Astrocyte (in vitro differentiated cells and primary cell): ENCODE measurements at regions not wholly inside any gene's neighbourhood (a gene's known extent, or its start where the extent isn't known, plus 50 kb on each side); places are given as distances from the start of the nearest gene placed in this dataset.

Experiments used
- DNase-seq: peaks from one replicate; pipeline ENCODE4 v3.0.0-alpha.2; 2010; ENCODE audit warnings: low read depth
- FAIRE-seq: peaks from 2 replicates; lab custom pipeline; 2011; peaks lifted over from hg19 to GRCh38; lab: Jason Lieb, UNC
- H2AFZ ChIP-seq: 2 replicates; pipeline ENCODE4 v1.6.0; 2012; ENCODE audit warnings: low read depth, low read length, inconsistent platforms
- H3K27ac ChIP-seq: 2 replicates; pipeline ENCODE4 v1.5.1; 2011; ENCODE audit warnings: low read depth, low read length, inconsistent platforms
- H3K27me3 ChIP-seq: 2 replicates; pipeline ENCODE4 v1.6.0; 2011; ENCODE audit warnings: low read length, inconsistent platforms; ENCODE audit not compliant: insufficient read depth
- H3K36me3 ChIP-seq: 2 replicates; pipeline ENCODE4 v1.5.1; 2011; ENCODE audit warnings: low read length, inconsistent platforms; ENCODE audit not compliant: insufficient read depth
- H3K4me1 ChIP-seq: 2 replicates; pipeline ENCODE4 v1.5.1; 2011; ENCODE audit warnings: low read length, inconsistent platforms; ENCODE audit not compliant: insufficient read depth
- H3K4me2 ChIP-seq: 2 replicates; pipeline ENCODE4 v1.6.0; 2012; ENCODE audit warnings: low read length, inconsistent platforms
- H3K4me3 ChIP-seq: 2 replicates; pipeline ENCODE4 v1.5.1; 2011; ENCODE audit warnings: low read depth, mild to moderate bottlenecking, low read length, inconsistent platforms; ENCODE audit not compliant: insufficient read depth
- H3K79me2 ChIP-seq: 2 replicates; pipeline ENCODE4 v1.6.0; 2012; ENCODE audit warnings: mild to moderate bottlenecking, low read length, inconsistent platforms; ENCODE audit not compliant: insufficient read depth
- H3K9ac ChIP-seq: 2 replicates; pipeline ENCODE4 v1.6.0; 2012; ENCODE audit warnings: mild to moderate bottlenecking, low read length, inconsistent platforms
- H3K9me3 ChIP-seq: 2 replicates; pipeline ENCODE4 v1.5.1; 2012; ENCODE audit warnings: low read depth, mild to moderate bottlenecking, low read length, inconsistent platforms; ENCODE audit not compliant: insufficient read depth
- H4K20me1 ChIP-seq: 2 replicates; pipeline ENCODE4 v1.6.0; 2012; ENCODE audit warnings: low read length, inconsistent platforms; ENCODE audit not compliant: insufficient read depth
- H3K27ac Mint-ChIP-seq: one replicate; pipeline ENCODE4 v1.8.0; 2021; ENCODE audit warnings: mild to moderate bottlenecking, mixed read lengths; ENCODE audit not compliant: unreplicated experiment
- H3K27me3 Mint-ChIP-seq: one replicate; pipeline ENCODE4 v1.8.0; 2021; ENCODE audit warnings: low read depth, mixed read lengths; ENCODE audit not compliant: unreplicated experiment
- H3K36me3 Mint-ChIP-seq: one replicate; pipeline ENCODE4 v1.8.0; 2021; ENCODE audit warnings: low read depth, mixed read lengths; ENCODE audit not compliant: unreplicated experiment
- H3K4me1 Mint-ChIP-seq: one replicate; pipeline ENCODE4 v1.8.0; 2021; ENCODE audit warnings: low read depth, mixed read lengths; ENCODE audit not compliant: unreplicated experiment
- H3K4me3 Mint-ChIP-seq: one replicate; pipeline ENCODE4 v1.8.0; 2021; ENCODE audit warnings: mild to moderate bottlenecking, moderate library complexity, mixed read lengths; ENCODE audit not compliant: unreplicated experiment
- H3K9me3 Mint-ChIP-seq: one replicate; pipeline ENCODE4 v1.8.0; 2021; ENCODE audit warnings: mild to moderate bottlenecking, mixed read lengths; ENCODE audit not compliant: unreplicated experiment
- EZH2 ChIP-seq: IDR thresholded peaks from 2 replicates; pipeline ENCODE4 v1.6.1; 2012; ENCODE audit warnings: mild to moderate bottlenecking, low read length, inconsistent platforms; ENCODE audit not compliant: insufficient read depth
- TF ChIP-seq, protein P1 (sequence below): IDR thresholded peaks from 2 replicates; pipeline ENCODE4 v1.5.1; 2011; ENCODE audit warnings: low read depth, mild to moderate bottlenecking, inconsistent platforms, low read length, moderate library complexity; ENCODE audit not compliant: insufficient read depth

DNA sequence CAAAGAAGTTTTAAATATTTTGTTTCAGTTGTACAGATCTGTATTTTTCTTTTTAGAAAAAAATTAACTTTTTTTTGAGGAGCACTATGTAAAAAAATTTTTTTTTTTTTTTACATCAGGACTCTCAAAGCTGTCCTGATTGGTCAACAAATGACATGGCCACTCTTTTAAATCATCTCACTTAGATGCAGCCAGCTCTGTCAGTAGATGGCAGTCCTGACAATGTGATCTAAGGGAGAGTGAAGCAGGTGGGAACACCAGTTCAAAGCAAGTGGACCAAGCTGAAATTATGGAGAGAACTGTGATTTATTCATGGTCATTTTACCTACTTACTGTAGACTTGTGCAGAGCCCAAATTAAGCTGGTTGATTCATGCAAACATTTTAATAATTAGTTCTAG is 174.7 kb upstream of the GPRIN3 start:
- Histone ChIP-seq H3K27me3 (no peaks in the 10 kb centered on the region), H4K20me1 (no peaks in the 10 kb centered on the region), H3K27ac (no peak overlapping the region), H3K4me3 (no peak overlapping the region), H3K9me3 (no peaks in the 10 kb centered on the region), H3K9ac (no peak overlapping the region), H3K36me3 (no peaks in the 10 kb centered on the region), H3K4me1 (no peaks in the 10 kb centered on the region), H3K79me2 (no peaks in the 10 kb centered on the region), H2AFZ (no peak overlapping the region), H3K4me2 (no peak overlapping the region)
- Mint-ChIP-seq H3K4me1 (no peaks in the 10 kb centered on the region), H3K9me3 (peaks cover 6% of the 10 kb centered on the region), H3K27ac (no peak overlapping the region), H3K36me3 (no peaks in the 10 kb centered on the region), H3K4me3 (no peak overlapping the region), H3K27me3 (no peaks in the 10 kb centered on the region)
- peak; percentile 14 for DNase-seq
- FAIRE-seq = no peak
- TF ChIP-seq, protein P1, sequence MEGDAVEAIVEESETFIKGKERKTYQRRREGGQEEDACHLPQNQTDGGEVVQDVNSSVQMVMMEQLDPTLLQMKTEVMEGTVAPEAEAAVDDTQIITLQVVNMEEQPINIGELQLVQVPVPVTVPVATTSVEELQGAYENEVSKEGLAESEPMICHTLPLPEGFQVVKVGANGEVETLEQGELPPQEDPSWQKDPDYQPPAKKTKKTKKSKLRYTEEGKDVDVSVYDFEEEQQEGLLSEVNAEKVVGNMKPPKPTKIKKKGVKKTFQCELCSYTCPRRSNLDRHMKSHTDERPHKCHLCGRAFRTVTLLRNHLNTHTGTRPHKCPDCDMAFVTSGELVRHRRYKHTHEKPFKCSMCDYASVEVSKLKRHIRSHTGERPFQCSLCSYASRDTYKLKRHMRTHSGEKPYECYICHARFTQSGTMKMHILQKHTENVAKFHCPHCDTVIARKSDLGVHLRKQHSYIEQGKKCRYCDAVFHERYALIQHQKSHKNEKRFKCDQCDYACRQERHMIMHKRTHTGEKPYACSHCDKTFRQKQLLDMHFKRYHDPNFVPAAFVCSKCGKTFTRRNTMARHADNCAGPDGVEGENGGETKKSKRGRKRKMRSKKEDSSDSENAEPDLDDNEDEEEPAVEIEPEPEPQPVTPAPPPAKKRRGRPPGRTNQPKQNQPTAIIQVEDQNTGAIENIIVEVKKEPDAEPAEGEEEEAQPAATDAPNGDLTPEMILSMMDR = no peak
- TF ChIP-seq EZH2 = no peak

DNA sequence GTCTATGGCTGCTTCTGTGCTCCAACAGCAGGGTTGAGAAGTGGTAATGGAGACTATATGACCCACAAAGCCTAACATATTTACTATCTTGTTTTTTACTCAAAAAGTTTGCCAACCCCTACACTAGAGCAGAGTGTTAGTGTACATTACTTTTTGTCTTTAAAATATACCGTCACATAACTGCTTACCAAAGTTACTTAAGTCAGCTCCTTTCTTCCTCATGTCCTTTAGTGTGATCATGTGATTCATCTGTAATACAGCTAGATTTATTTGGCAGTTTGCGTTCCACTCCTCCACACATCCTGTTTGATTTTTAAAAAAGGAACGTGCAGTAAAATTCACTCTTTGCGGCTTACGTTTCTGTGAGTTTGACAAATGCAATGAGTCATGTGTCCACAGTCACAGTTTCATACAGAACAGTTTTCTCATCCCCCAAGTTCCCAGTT is 162.4 kb upstream of the GPRIN3 start:
- Histone ChIP-seq H2AFZ (peak overlapping the region; percentile 71), H3K27ac (peak overlapping the region; percentile 63), H3K9ac (peak overlapping the region; percentile 37), H3K4me2 (peak overlapping the region; percentile 72), H3K4me3 (no peak overlapping the region), H3K36me3 (no peaks in the 10 kb centered on the region), H3K27me3 (no peaks in the 10 kb centered on the region), H3K4me1 (peaks cover 7% of the 10 kb centered on the region), H3K9me3 (no peaks in the 10 kb centered on the region), H3K79me2 (no peaks in the 10 kb centered on the region), H4K20me1 (no peaks in the 10 kb centered on the region)
- FAIRE-seq (peak; percentile 96), DNase-seq (peak; percentile 96)
- Mint-ChIP-seq H3K4me3 (no peak overlapping the region), H3K27ac (no peak overlapping the region), H3K4me1 (peaks cover 6% of the 10 kb centered on the region), H3K36me3 (no peaks in the 10 kb centered on the region), H3K9me3 (no peaks in the 10 kb centered on the region), H3K27me3 (peaks cover 4% of the 10 kb centered on the region)
- TF ChIP-seq, protein P1 = no peak

DNA sequence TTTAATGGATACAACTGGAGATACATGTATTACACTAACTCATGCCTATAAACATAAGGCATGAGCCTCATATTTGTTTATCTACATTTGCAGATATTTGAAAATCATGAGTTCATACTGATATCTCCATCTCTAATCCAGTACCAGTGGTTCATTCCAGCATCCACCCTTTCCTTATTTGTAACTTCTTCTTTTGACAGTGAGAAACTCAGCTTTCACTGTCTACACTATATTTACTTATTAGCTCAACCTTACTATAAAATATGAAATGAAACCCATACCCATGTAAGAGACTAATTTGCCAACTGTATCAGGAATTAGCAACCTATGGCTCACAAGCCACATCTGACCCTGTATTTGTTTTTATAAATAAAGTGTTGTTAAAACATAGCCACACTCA is 161.9 kb upstream of the GPRIN3 start:
- TF ChIP-seq, protein P1 = no peak
- TF ChIP-seq EZH2 = no peak
- no peak for DNase-seq
- Histone ChIP-seq H3K36me3 (no peaks in the 10 kb centered on the region), H3K9ac (peak overlapping the region; percentile 37), H3K4me2 (peak overlapping the region; percentile 72), H3K79me2 (no peaks in the 10 kb centered on the region), H3K4me1 (peaks cover 7% of the 10 kb centered on the region), H3K4me3 (no peak overlapping the region), H2AFZ (peak overlapping the region; percentile 71), H3K27me3 (no peaks in the 10 kb centered on the region), H3K27ac (peak overlapping the region; percentile 63), H4K20me1 (no peaks in the 10 kb centered on the region), H3K9me3 (no peaks in the 10 kb centered on the region)
- Mint-ChIP-seq H3K4me3 (no peak overlapping the region), H3K9me3 (no peaks in the 10 kb centered on the region), H3K36me3 (no peaks in the 10 kb centered on the region), H3K27ac (no peak overlapping the region), H3K27me3 (peaks cover 3% of the 10 kb centered on the region), H3K4me1 (peaks cover 6% of the 10 kb centered on the region)
- no peak for FAIRE-seq
